ENCODE measurements at regions not wholly inside any gene's neighbourhood (a gene's known extent, or its start where the extent isn't known, plus 50 kb on each side); places are given as distances from the start of the nearest gene placed in this dataset.

- Histone ChIP-seq H3K36me3 (replicated peaks in 1 of 2) (no peaks in the 10 kb centered on the region), H3K27ac (no peak overlapping the region), H3K27me3 (no peaks in the 10 kb centered on the region), H3K9me3 (replicated peaks in 1 of 3) (peaks cover 0 to 2% (median 0%) of the 10 kb centered on the region in 3 donors), H3K4me3 (no peak overlapping the region), H3K4me1 (replicated peaks in 1 of 2) (no peaks in the 10 kb centered on the region)
- DNase-seq: no peak
- intact Hi-C loops (cut with DNase I): no loop called here
- TF ChIP-seq, protein P1, sequence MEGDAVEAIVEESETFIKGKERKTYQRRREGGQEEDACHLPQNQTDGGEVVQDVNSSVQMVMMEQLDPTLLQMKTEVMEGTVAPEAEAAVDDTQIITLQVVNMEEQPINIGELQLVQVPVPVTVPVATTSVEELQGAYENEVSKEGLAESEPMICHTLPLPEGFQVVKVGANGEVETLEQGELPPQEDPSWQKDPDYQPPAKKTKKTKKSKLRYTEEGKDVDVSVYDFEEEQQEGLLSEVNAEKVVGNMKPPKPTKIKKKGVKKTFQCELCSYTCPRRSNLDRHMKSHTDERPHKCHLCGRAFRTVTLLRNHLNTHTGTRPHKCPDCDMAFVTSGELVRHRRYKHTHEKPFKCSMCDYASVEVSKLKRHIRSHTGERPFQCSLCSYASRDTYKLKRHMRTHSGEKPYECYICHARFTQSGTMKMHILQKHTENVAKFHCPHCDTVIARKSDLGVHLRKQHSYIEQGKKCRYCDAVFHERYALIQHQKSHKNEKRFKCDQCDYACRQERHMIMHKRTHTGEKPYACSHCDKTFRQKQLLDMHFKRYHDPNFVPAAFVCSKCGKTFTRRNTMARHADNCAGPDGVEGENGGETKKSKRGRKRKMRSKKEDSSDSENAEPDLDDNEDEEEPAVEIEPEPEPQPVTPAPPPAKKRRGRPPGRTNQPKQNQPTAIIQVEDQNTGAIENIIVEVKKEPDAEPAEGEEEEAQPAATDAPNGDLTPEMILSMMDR (IDR thresholded peaks at IDR 0.05): no peak
- no peak for TF ChIP-seq POLR2A (IDR thresholded peaks at IDR 0.05)
Observed at GRCh38 chr4:126853715-126854114, 779.0 kb upstream of the INTU start.

GRCh38 chr4:126856906-126857305 lies 775.9 kb upstream of the INTU start:
- H3K27ac ChIP-seq: no peak overlapping the region
- TF ChIP-seq, protein P1 (IDR thresholded peaks at IDR 0.05): no peak
- no peak for TF ChIP-seq POLR2A (IDR thresholded peaks at IDR 0.05)
- H3K27me3 ChIP-seq: no peaks in the 10 kb centered on the region
- H3K4me1 ChIP-seq (replicated peaks in 1 of 2): no peaks in the 10 kb centered on the region
- WGBS, 4 donors: 68 to 81% (median 69%) methylated on average over 3 of the region's 3 CpGs
- H3K4me3 ChIP-seq: no peak overlapping the region
- no peak for DNase-seq
- H3K9me3 ChIP-seq (replicated peaks in 1 of 3): no peaks in the 10 kb centered on the region
- intact Hi-C loops (cut with DNase I): no loop called here
- H3K36me3 ChIP-seq (replicated peaks in 1 of 2): no peaks in the 10 kb centered on the region

- H3K4me1 ChIP-seq (replicated peaks in 1 of 2): no peaks in the 10 kb centered on the region
- WGBS, 4 donors: 51 to 64% (median 57%) methylated on average over 2 of the region's 2 CpGs
- no peaks in the 10 kb centered on the region for H3K27me3 ChIP-seq
- H3K36me3 ChIP-seq (replicated peaks in 1 of 2): no peaks in the 10 kb centered on the region
- no peak for DNase-seq
- no peaks in the 10 kb centered on the region for H3K9me3 ChIP-seq (replicated peaks in 1 of 3)
- intact Hi-C loops (cut with DNase I): no loop called here
- no peak overlapping the region for H3K27ac ChIP-seq
- TF ChIP-seq, protein P1 (IDR thresholded peaks at IDR 0.05): no peak
- no peak for TF ChIP-seq POLR2A (IDR thresholded peaks at IDR 0.05)
- H3K4me3 ChIP-seq: no peak overlapping the region
Observed at GRCh38 chr4:126859314-126859713, 773.4 kb upstream of the INTU start.

DNA sequence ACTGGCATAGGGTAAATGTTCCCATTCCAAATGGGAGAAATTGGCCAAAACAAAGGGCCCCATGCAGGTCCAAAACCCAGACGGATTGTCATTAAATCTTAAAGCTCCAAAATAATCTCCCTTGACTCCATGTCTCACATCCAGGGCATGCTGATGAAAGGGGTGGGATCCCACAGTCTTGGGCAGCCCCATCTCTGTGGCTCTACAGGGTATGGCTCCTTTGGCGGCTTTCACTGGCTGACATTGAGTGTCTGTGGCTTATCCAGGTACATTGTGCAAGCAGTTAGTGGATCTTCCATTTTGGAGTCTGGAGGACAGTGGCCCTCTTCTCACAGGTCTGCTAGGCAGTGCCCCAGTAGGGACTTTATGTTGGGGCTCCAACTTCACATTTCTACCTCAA lies 772.9 kb upstream of the INTU start:
- no peaks in the 10 kb centered on the region for H3K36me3 ChIP-seq (replicated peaks in 1 of 2)
- WGBS, 4 donors: 78 to 87% (median 83%) methylated on average over 2 of the region's 2 CpGs
- no peaks in the 10 kb centered on the region for H3K27me3 ChIP-seq
- TF ChIP-seq, protein P1 (IDR thresholded peaks at IDR 0.05): no peak
- TF ChIP-seq POLR2A (IDR thresholded peaks at IDR 0.05): no peak
- no peak overlapping the region for H3K27ac ChIP-seq
- H3K9me3 ChIP-seq (replicated peaks in 1 of 3): no peaks in the 10 kb centered on the region
- H3K4me1 ChIP-seq (replicated peaks in 1 of 2): no peaks in the 10 kb centered on the region
- intact Hi-C loops (cut with DNase I): no loop called here
- H3K4me3 ChIP-seq: no peak overlapping the region
- no peak for DNase-seq
